Forelimb muscle (tissue), 1 donor: ENCODE measurements at regions not wholly inside any gene's neighbourhood (a gene's known extent, or its start where the extent isn't known, plus 50 kb on each side); places are given as distances from the start of the nearest gene placed in this dataset.

Source experiments
- DNase-seq: peaks from one replicate; pipeline ENCODE4 v3.0.0-alpha.2; 2013; ENCODE audit warnings: low read depth

GRCh38 chr6:15877231-15877630 is 214.4 kb upstream of the DTNBP1 start:
- DNase-seq, result no peak

GRCh38 chr6:15876406-15876805 is 213.6 kb upstream of the DTNBP1 start:
- no peak for DNase-seq

GRCh38 chr6:15875797-15876196 is 213.0 kb upstream of the DTNBP1 start:
- no peak for DNase-seq

- no peak for DNase-seq
These were observed 212.0 kb upstream of the DTNBP1 start for GRCh38 chr6:15874821-15875220.

GRCh38 chr6:15874326-15874725 is 211.5 kb upstream of the DTNBP1 start:
- no peak for DNase-seq

- DNase-seq, result no peak
These were observed 209.6 kb upstream of the DTNBP1 start for GRCh38 chr6:15872241-15873103.

GRCh38 chr6:15871276-15871675 is 208.4 kb upstream of the DTNBP1 start:
- DNase-seq, result no peak

GRCh38 chr6:15870333-15871043 is 207.7 kb upstream of the DTNBP1 start:
- DNase-seq, result no peak

- no peak for DNase-seq
These were observed 201.9 kb upstream of the DTNBP1 start for GRCh38 chr6:15864708-15865062.

GRCh38 chr6:15864038-15864707 is 201.3 kb upstream of the DTNBP1 start:
- DNase-seq, result no peak

GRCh38 chr6:15862810-15863209 is 200.0 kb upstream of the DTNBP1 start:
- DNase-seq, result no peak

- no peak for DNase-seq
These were observed 198.7 kb upstream of the DTNBP1 start for GRCh38 chr6:15861486-15861885.

- no peak for DNase-seq
These were observed 192.2 kb upstream of the DTNBP1 start for GRCh38 chr6:15854826-15855710.

GRCh38 chr6:15854378-15854777 is 191.6 kb upstream of the DTNBP1 start:
- DNase-seq, result no peak

- DNase-seq, result no peak
These were observed 190.4 kb upstream of the DTNBP1 start for GRCh38 chr6:15853259-15853658.

GRCh38 chr6:15852289-15852688 is 189.5 kb upstream of the DTNBP1 start:
- DNase-seq, result no peak

GRCh38 chr6:15849395-15849794 is 186.6 kb upstream of the DTNBP1 start:
- no peak for DNase-seq

GRCh38 chr6:15845492-15845891 is 182.7 kb upstream of the DTNBP1 start:
- DNase-seq, result no peak

GRCh38 chr6:15843764-15844163 is 180.9 kb upstream of the DTNBP1 start:
- no peak for DNase-seq

- DNase-seq, result no peak
These were observed 180.4 kb upstream of the DTNBP1 start for GRCh38 chr6:15843226-15843625.

- DNase-seq, result no peak
These were observed 179.9 kb upstream of the DTNBP1 start for GRCh38 chr6:15842727-15843117.
